WTC11 (cell line): ENCODE measurements at regions not wholly inside any gene's neighbourhood (a gene's known extent, or its start where the extent isn't known, plus 50 kb on each side); places are given as distances from the start of the nearest gene placed in this dataset.

Experiments
- ATAC-seq: fragments of 200-7000 bp; cut with Tn5 transposase; 2 replicates; pipeline ENCODE4 v1.10.0; 2021; ENCODE audit warnings: mild to moderate bottlenecking, moderate library complexity
- CTCF ChIA-PET: fragments of 300-600 bp; sonication (Branson Sonifier 250); formaldehyde crosslinking; loops from one replicate; lab custom pipeline; 2021; ENCODE audit warnings: antibody characterized with exemption; lab: Charles Lee
- POLR2A ChIA-PET: fragments of 350-600 bp; sonication (Branson Sonifier 250); formaldehyde crosslinking; loops from one replicate; lab custom pipeline; 2021; ENCODE audit warnings: antibody characterized with exemption; lab: Charles Lee
- DNase-seq: peaks from one replicate; pipeline ENCODE4 v3.0.0; 2021; ENCODE audit warnings: low spot score
- H3K27ac Mint-ChIP-seq: 2 replicates; pipeline ENCODE4 v1.8.0; 2021; ENCODE audit warnings: mixed read lengths
- H3K27me3 Mint-ChIP-seq: 2 replicates; pipeline ENCODE4 v1.8.0; 2021; ENCODE audit warnings: low read depth, mild to moderate bottlenecking, moderate library complexity, mixed read lengths
- H3K36me3 Mint-ChIP-seq: 2 replicates; pipeline ENCODE4 v1.8.0; 2021; ENCODE audit warnings: mixed read lengths
- H3K4me1 Mint-ChIP-seq: 2 replicates; pipeline ENCODE4 v1.8.0; 2022; ENCODE audit warnings: mixed read lengths
- H3K4me3 Mint-ChIP-seq: 2 replicates; pipeline ENCODE4 v1.8.0; 2021; ENCODE audit warnings: mild to moderate bottlenecking, moderate library complexity, mixed read lengths
- H3K9me3 Mint-ChIP-seq: 2 replicates; pipeline ENCODE4 v1.8.0; 2021; ENCODE audit warnings: mixed read lengths
- ATF3 ChIP-seq: sonication (generic); formaldehyde crosslinking; conservative IDR thresholded peaks from 2 replicates; pipeline ENCODE4 v1.8.1; 2022; ENCODE audit warnings: mild to moderate bottlenecking, missing genetic modification reagents
- ATF6 ChIP-seq: sonication (generic); formaldehyde crosslinking; IDR thresholded peaks from 2 replicates; pipeline ENCODE4 v1.8.1; 2023; ENCODE audit warnings: mild to moderate bottlenecking, missing genetic modification reagents
- CREB1 ChIP-seq: sonication (generic); formaldehyde crosslinking; IDR thresholded peaks from 2 replicates; pipeline ENCODE4 v1.8.0; 2023; ENCODE audit warnings: mild to moderate bottlenecking, missing genetic modification reagents
- E2F1 ChIP-seq: sonication (generic); formaldehyde crosslinking; IDR thresholded peaks from 2 replicates; pipeline ENCODE4 v1.8.0; 2022; ENCODE audit warnings: mild to moderate bottlenecking, missing genetic modification reagents
- EMX1 ChIP-seq: fragments of 250-450 bp; sonication (Bioruptor Pico); IDR thresholded peaks from 2 replicates; pipeline ENCODE4 v1.8.0; 2021; ENCODE audit warnings: mild to moderate bottlenecking
- HMGA2 ChIP-seq: fragments of 250-450 bp; sonication (Bioruptor Pico); IDR thresholded peaks from 2 replicates; pipeline ENCODE4 v1.4.0; 2021; ENCODE audit warnings: mild to moderate bottlenecking, moderate library complexity
- IRF1 ChIP-seq: sonication (generic); formaldehyde crosslinking; IDR thresholded peaks from 2 replicates; pipeline ENCODE4 v1.8.0; 2023; ENCODE audit warnings: missing genetic modification reagents
- NR1H2 ChIP-seq: sonication (generic); formaldehyde crosslinking; IDR thresholded peaks from 2 replicates; pipeline ENCODE4 v1.9.0; 2021; ENCODE audit warnings: mild to moderate bottlenecking, moderate library complexity, missing genetic modification reagents
- TCF7 ChIP-seq: sonication (generic); formaldehyde crosslinking; IDR thresholded peaks from 2 replicates; pipeline ENCODE4 v1.8.0; 2022; ENCODE audit warnings: mild to moderate bottlenecking, low read depth, missing genetic modification reagents, moderate library complexity
- TF ChIP-seq, protein P1 (sequence below): fragments of 250-450 bp; sonication (Bioruptor Pico); IDR thresholded peaks from 2 replicates; pipeline ENCODE4 v1.9.0; 2021; ENCODE audit warnings: mild to moderate bottlenecking
- TF ChIP-seq, protein P2 (sequence below): fragments of 200-600 bp; IDR thresholded peaks from 2 replicates; pipeline ENCODE4 v1.8.0; 2022; ENCODE audit warnings: antibody characterized with exemption

GRCh38 chr5:2102819-2103776, 220.4 kb upstream of the IRX4 start:
- no peaks in the 10 kb centered on the region for H3K27me3 Mint-ChIP-seq
- H3K36me3 Mint-ChIP-seq: no peaks in the 10 kb centered on the region
- H3K4me3 Mint-ChIP-seq: no peak overlapping the region
- no peaks in the 10 kb centered on the region for H3K9me3 Mint-ChIP-seq
- TF ChIP-seq IRF1: no peak
- TF ChIP-seq HMGA2 (CRISPR knock-in tag): no peak
- TF ChIP-seq ATF6: no peak
- TF ChIP-seq, protein P1, sequence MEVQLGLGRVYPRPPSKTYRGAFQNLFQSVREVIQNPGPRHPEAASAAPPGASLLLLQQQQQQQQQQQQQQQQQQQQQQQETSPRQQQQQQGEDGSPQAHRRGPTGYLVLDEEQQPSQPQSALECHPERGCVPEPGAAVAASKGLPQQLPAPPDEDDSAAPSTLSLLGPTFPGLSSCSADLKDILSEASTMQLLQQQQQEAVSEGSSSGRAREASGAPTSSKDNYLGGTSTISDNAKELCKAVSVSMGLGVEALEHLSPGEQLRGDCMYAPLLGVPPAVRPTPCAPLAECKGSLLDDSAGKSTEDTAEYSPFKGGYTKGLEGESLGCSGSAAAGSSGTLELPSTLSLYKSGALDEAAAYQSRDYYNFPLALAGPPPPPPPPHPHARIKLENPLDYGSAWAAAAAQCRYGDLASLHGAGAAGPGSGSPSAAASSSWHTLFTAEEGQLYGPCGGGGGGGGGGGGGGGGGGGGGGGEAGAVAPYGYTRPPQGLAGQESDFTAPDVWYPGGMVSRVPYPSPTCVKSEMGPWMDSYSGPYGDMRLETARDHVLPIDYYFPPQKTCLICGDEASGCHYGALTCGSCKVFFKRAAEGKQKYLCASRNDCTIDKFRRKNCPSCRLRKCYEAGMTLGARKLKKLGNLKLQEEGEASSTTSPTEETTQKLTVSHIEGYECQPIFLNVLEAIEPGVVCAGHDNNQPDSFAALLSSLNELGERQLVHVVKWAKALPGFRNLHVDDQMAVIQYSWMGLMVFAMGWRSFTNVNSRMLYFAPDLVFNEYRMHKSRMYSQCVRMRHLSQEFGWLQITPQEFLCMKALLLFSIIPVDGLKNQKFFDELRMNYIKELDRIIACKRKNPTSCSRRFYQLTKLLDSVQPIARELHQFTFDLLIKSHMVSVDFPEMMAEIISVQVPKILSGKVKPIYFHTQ: no peak
- H3K4me1 Mint-ChIP-seq: no peaks in the 10 kb centered on the region
- DNase-seq (no peak), ATAC-seq (no peak)
- CTCF ChIA-PET: no interaction called here
- POLR2A ChIA-PET: interaction anchor here (0.6 kb wide), 1 partner anchor 53 kb away, joined by 3 read pairs; no protein-coding TSS in a partner anchor
- no peak overlapping the region for H3K27ac Mint-ChIP-seq

DNA sequence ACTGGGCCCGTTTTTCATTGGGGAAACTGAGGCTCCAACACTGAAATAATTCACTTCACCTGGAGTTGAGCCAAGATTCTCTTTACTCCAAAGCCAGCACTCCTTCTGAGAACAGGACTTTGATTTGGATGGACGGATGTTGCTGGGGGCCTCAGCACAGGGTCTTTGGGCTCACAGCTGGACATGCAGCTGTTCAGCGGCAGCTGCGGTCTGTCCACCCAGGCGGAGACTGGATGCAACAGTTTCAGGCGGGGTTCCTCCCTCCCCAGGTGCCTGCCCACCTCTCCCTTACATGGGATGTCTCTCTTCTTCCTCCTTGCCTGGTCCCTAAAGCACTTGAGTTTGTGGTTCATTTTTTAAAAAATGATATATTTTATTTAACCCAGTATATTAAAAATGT, 219.0 kb upstream of the IRX4 start:
- TF ChIP-seq E2F1 (CRISPR knock-in tag): no peak
- TF ChIP-seq EMX1: no peak
- TF ChIP-seq, protein P2, sequence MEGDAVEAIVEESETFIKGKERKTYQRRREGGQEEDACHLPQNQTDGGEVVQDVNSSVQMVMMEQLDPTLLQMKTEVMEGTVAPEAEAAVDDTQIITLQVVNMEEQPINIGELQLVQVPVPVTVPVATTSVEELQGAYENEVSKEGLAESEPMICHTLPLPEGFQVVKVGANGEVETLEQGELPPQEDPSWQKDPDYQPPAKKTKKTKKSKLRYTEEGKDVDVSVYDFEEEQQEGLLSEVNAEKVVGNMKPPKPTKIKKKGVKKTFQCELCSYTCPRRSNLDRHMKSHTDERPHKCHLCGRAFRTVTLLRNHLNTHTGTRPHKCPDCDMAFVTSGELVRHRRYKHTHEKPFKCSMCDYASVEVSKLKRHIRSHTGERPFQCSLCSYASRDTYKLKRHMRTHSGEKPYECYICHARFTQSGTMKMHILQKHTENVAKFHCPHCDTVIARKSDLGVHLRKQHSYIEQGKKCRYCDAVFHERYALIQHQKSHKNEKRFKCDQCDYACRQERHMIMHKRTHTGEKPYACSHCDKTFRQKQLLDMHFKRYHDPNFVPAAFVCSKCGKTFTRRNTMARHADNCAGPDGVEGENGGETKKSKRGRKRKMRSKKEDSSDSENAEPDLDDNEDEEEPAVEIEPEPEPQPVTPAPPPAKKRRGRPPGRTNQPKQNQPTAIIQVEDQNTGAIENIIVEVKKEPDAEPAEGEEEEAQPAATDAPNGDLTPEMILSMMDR: no peak
- TF ChIP-seq NR1H2: no peak
- no peak for TF ChIP-seq ATF3 (CRISPR knock-in tag)
- no peak for TF ChIP-seq CREB1 (CRISPR knock-in tag)
- TF ChIP-seq TCF7 (CRISPR knock-in tag): no peak
- no peaks in the 10 kb centered on the region for H3K9me3 Mint-ChIP-seq
- no peak overlapping the region for H3K27ac Mint-ChIP-seq
- no peak overlapping the region for H3K4me3 Mint-ChIP-seq
- ChIA-PET CTCF (no interaction called here), POLR2A (no interaction called here)
- no peak for DNase-seq
- no peak for ATAC-seq
- H3K27me3 Mint-ChIP-seq: no peaks in the 10 kb centered on the region
- no peaks in the 10 kb centered on the region for H3K36me3 Mint-ChIP-seq
- H3K4me1 Mint-ChIP-seq: no peaks in the 10 kb centered on the region
